ENCODE measurements at regions not wholly inside any gene's neighbourhood (a gene's known extent, or its start where the extent isn't known, plus 50 kb on each side); places are given as distances from the start of the nearest gene placed in this dataset.

DNA sequence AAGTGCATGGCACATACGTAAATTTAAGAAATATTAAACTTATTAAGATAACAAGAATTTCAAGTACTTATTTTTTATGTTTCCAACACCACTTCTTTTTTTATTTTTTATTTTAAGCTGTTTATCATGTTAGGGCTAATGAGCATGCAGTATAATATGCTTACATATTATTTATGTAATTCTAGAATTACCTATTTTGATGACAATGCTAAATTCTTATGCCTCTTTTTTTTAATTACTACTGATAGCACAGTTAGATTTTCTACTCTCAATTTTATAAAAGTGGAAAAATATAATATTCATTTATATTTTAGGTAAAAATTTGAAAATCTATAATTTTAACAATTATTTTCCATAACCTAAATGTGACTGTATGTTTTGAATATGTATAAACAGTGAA is 713.0 kb downstream of the MRPL39 start:
- H3K4me3 ChIP-seq (ENCODE audit: control insufficient read depth, low read depth, low read length) = no peak overlapping the region
- TF ChIP-seq, protein P1, sequence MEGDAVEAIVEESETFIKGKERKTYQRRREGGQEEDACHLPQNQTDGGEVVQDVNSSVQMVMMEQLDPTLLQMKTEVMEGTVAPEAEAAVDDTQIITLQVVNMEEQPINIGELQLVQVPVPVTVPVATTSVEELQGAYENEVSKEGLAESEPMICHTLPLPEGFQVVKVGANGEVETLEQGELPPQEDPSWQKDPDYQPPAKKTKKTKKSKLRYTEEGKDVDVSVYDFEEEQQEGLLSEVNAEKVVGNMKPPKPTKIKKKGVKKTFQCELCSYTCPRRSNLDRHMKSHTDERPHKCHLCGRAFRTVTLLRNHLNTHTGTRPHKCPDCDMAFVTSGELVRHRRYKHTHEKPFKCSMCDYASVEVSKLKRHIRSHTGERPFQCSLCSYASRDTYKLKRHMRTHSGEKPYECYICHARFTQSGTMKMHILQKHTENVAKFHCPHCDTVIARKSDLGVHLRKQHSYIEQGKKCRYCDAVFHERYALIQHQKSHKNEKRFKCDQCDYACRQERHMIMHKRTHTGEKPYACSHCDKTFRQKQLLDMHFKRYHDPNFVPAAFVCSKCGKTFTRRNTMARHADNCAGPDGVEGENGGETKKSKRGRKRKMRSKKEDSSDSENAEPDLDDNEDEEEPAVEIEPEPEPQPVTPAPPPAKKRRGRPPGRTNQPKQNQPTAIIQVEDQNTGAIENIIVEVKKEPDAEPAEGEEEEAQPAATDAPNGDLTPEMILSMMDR (IDR thresholded peaks at IDR 0.05; ENCODE audit: control insufficient read depth, insufficient read depth, low read depth, low read length, missing control alignments) = no peak

DNA sequence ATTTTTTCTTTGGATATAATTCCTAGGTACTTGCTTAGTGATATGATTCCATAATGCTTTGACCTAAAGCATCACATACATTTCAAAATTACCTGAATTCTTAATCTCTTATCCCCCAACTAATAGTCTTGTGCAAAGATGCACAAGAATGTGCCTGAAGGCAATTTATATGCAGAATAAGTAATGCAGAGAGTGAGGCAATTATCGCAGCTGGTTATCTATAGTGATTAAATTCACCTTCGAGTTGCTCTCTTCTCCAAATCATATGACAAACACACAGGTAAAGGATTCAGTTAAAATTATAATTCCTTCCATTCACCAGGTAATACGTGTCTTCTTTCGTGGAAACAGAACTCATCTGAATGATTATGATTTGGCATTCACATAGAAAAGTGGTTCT is 717.3 kb downstream of the MRPL39 start:
- TF ChIP-seq, protein P1 (IDR thresholded peaks at IDR 0.05; ENCODE audit: control insufficient read depth, insufficient read depth, low read depth, low read length, missing control alignments) = no peak
- DNase-seq (ENCODE audit: low read depth) = no peak
- no peak overlapping the region for H3K4me3 ChIP-seq (ENCODE audit: control insufficient read depth, low read depth, low read length)

More for the DNA sequence above, 713.0 kb downstream of the MRPL39 start:
- no peak for DNase-seq (ENCODE audit: low read depth)

DNA sequence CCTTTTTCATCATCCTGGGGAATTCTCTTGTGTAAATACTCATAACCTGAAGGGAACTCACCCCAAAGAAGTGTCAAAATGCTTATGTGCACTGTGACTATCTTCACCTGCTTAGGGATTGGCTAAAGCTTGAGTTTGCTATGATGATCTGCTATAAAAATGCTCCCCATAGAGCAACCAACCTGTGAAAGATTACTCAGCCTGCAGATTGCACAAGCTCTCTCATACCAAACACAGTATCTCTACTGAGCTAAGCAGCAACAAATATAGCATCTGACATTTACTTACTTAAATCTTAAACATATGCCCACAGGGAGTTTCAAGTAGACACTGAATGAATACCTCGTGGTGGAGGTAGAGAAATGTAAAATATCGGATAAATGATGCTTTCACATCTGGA is 725.8 kb downstream of the MRPL39 start:
- TF ChIP-seq, protein P1 (IDR thresholded peaks at IDR 0.05; ENCODE audit: control insufficient read depth, insufficient read depth, low read depth, low read length, missing control alignments) = no peak
- no peak overlapping the region for H3K4me3 ChIP-seq (ENCODE audit: control insufficient read depth, low read depth, low read length)
- DNase-seq (ENCODE audit: low read depth) = no peak

DNA sequence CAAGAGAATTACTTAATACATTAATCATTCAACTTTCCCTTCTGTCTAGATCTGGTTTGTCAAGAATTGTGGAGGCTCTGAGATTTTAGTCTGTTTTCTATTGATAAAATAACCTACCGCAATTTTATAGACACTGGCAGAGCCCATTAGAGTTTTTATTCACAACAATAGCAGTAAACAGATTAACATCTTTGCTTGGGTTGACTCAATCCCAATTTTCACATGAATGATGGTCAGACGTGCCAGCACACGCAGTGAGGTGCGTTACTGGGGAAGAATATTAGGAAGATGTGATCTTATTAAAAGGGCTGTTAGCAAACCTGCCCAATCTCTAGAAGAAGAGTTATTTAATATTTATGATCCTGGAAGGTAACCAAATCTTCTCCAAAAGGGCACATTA is 736.6 kb downstream of the MRPL39 start:
- TF ChIP-seq, protein P1 (IDR thresholded peaks at IDR 0.05; ENCODE audit: control insufficient read depth, insufficient read depth, low read depth, low read length, missing control alignments) = no peak
- DNase-seq (ENCODE audit: low read depth) = no peak
- H3K4me3 ChIP-seq (ENCODE audit: control insufficient read depth, low read depth, low read length) = no peak overlapping the region

DNA sequence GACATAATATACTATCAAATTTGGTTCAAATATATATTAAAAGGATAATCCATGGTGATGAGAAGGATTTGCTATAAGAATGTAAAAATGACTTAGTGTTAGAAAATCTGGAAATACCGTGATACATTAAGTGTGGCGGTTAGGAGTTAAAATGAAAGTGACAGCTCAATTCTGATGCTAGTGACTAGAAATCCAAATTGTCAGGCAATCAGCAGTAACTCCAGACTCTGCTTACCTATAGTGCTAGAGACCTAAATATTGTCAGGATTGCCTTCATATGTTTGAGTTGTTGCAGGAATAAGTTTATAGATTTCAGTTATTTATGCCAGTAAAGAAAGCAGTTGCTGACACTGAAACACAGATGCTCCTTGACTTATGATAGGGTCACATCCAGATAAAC is 737.4 kb downstream of the MRPL39 start:
- H3K4me3 ChIP-seq (ENCODE audit: control insufficient read depth, low read depth, low read length) = no peak overlapping the region
- TF ChIP-seq, protein P1 (IDR thresholded peaks at IDR 0.05; ENCODE audit: control insufficient read depth, insufficient read depth, low read depth, low read length, missing control alignments) = no peak
- DNase-seq (ENCODE audit: low read depth) = no peak

DNA sequence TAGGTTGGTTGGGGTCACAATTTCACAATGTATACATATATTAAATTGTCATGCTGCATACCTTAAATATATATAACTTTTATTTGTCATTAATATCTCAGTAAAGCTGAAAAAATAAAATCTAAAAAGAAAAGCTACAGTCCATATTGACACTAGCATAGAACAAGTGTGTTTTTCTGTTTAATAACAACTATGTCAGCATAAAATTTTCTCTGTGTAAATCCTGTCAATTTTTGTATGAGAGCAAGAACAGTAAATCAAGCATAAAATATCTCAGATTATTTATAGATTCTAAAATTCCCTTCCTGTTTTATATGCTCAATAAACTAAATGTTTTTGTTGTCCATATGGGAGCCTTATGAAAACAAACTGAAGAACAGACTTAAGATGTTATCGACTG is 739.2 kb downstream of the MRPL39 start:
- DNase-seq (ENCODE audit: low read depth) = no peak
- H3K4me3 ChIP-seq (ENCODE audit: control insufficient read depth, low read depth, low read length) = no peak overlapping the region
- TF ChIP-seq, protein P1 (IDR thresholded peaks at IDR 0.05; ENCODE audit: control insufficient read depth, insufficient read depth, low read depth, low read length, missing control alignments) = no peak

DNA sequence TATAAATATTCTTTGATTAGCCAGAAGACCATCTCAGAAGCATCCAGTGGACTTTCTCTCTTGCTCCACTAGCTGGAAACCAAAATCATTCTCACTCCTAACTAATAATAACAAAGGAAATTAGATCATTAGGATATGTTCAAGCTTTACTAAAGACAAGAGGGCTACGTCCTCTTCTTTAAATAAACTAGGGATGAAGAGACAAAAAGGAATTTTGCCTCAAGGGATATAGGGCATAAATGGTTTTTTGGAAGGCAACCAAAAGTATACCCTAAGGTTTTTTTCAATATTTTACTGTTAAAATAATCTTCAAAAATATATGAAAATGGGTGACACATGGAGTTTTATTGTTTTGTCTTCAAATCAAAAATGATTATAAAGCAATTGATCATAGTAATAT is 745.8 kb downstream of the MRPL39 start:
- DNase-seq (ENCODE audit: low read depth) = no peak
- H3K4me3 ChIP-seq (ENCODE audit: control insufficient read depth, low read depth, low read length) = no peak overlapping the region
- TF ChIP-seq, protein P1 (IDR thresholded peaks at IDR 0.05; ENCODE audit: control insufficient read depth, insufficient read depth, low read depth, low read length, missing control alignments) = no peak

Measured in AG09309 (cell line).